ENCODE measurements at regions not wholly inside any gene's neighbourhood (a gene's known extent, or its start where the extent isn't known, plus 50 kb on each side); places are given as distances from the start of the nearest gene placed in this dataset.

- no peak for DNase-seq (ENCODE audit: low read depth)
- TF ChIP-seq MYC (IDR thresholded peaks at IDR 0.05; ENCODE audit: low read depth, low read length): no peak
- no peak for TF ChIP-seq POLR2A (IDR thresholded peaks at IDR 0.05; ENCODE audit: extremely low read depth, insufficient read length)
- no peak for TF ChIP-seq MAX (IDR thresholded peaks at IDR 0.05; ENCODE audit: low read depth, low read length)
- no peak for TF ChIP-seq CTCF (IDR thresholded peaks at IDR 0.05; ENCODE audit: low read depth, low read length)
- no peak overlapping the region for H3K4me3 ChIP-seq (ENCODE audit: low read depth, low read length)
Observed at GRCh38 chr1:175865041-175865766, 121.8 kb upstream of the TNR start.

GRCh38 chr1:175864625-175865024 is 121.2 kb upstream of the TNR start:
- no peak overlapping the region for H3K4me3 ChIP-seq (ENCODE audit: low read depth, low read length)
- DNase-seq (ENCODE audit: low read depth): no peak
- no peak for TF ChIP-seq CTCF (IDR thresholded peaks at IDR 0.05; ENCODE audit: low read depth, low read length)
- no peak for TF ChIP-seq MAX (IDR thresholded peaks at IDR 0.05; ENCODE audit: low read depth, low read length)
- no peak for TF ChIP-seq POLR2A (IDR thresholded peaks at IDR 0.05; ENCODE audit: extremely low read depth, insufficient read length)
- TF ChIP-seq MYC (IDR thresholded peaks at IDR 0.05; ENCODE audit: low read depth, low read length): no peak

- H3K4me3 ChIP-seq (ENCODE audit: low read depth, low read length): no peak overlapping the region
- TF ChIP-seq MAX (IDR thresholded peaks at IDR 0.05; ENCODE audit: low read depth, low read length): no peak
- TF ChIP-seq MYC (IDR thresholded peaks at IDR 0.05; ENCODE audit: low read depth, low read length): no peak
- TF ChIP-seq POLR2A (IDR thresholded peaks at IDR 0.05; ENCODE audit: extremely low read depth, insufficient read length): no peak
- no peak for DNase-seq (ENCODE audit: low read depth)
Observed at GRCh38 chr1:175864183-175864582, 120.8 kb upstream of the TNR start.

- no peak overlapping the region for H3K4me3 ChIP-seq (ENCODE audit: low read depth, low read length)
Observed at GRCh38 chr1:175863299-175864050, 120.1 kb upstream of the TNR start.

GRCh38 chr1:175862408-175862807 is 119.0 kb upstream of the TNR start:
- no peak overlapping the region for H3K4me3 ChIP-seq (ENCODE audit: low read depth, low read length)
- no peak for DNase-seq (ENCODE audit: low read depth)
- TF ChIP-seq POLR2A (IDR thresholded peaks at IDR 0.05; ENCODE audit: extremely low read depth, insufficient read length) (no peak), CTCF (IDR thresholded peaks at IDR 0.05; ENCODE audit: low read depth, low read length) (no peak)

More at GRCh38 chr1:175863299-175864050, 120.1 kb upstream of the TNR start:
- TF ChIP-seq POLR2A (IDR thresholded peaks at IDR 0.05; ENCODE audit: extremely low read depth, insufficient read length): no peak
- no peak for TF ChIP-seq MAX (IDR thresholded peaks at IDR 0.05; ENCODE audit: low read depth, low read length)
- TF ChIP-seq MYC (IDR thresholded peaks at IDR 0.05; ENCODE audit: low read depth, low read length): no peak
- no peak for TF ChIP-seq CTCF (IDR thresholded peaks at IDR 0.05; ENCODE audit: low read depth, low read length)
- no peak for DNase-seq (ENCODE audit: low read depth)

GRCh38 chr1:175861626-175862367 is 118.4 kb upstream of the TNR start:
- TF ChIP-seq CTCF (IDR thresholded peaks at IDR 0.05; ENCODE audit: low read depth, low read length): no peak
- no peak for TF ChIP-seq POLR2A (IDR thresholded peaks at IDR 0.05; ENCODE audit: extremely low read depth, insufficient read length)
- no peak for TF ChIP-seq MAX (IDR thresholded peaks at IDR 0.05; ENCODE audit: low read depth, low read length)
- TF ChIP-seq MYC (IDR thresholded peaks at IDR 0.05; ENCODE audit: low read depth, low read length): no peak

More at GRCh38 chr1:175861626-175862367, 118.4 kb upstream of the TNR start:
- H3K4me3 ChIP-seq (ENCODE audit: low read depth, low read length): no peak overlapping the region
- no peak for DNase-seq (ENCODE audit: low read depth)

Measured in NB4 (cell line).